Inflammatory macrophage treated with lipopolysaccharide for 1 hour (primary cell): ENCODE measurements at regions not wholly inside any gene's neighbourhood (a gene's known extent, or its start where the extent isn't known, plus 50 kb on each side); places are given as distances from the start of the nearest gene placed in this dataset.
"Not testable (repeated sequence)": the region's sequence is repeated elsewhere in the genome, so short reads cannot be mapped to it uniquely, and the experiment has no call there.

ENCODE experiments used
- DNase-seq, 2 donors: peaks; one replicate each; pipeline ENCODE4 v3.0.0-alpha.2; 2020 to 2022

DNA sequence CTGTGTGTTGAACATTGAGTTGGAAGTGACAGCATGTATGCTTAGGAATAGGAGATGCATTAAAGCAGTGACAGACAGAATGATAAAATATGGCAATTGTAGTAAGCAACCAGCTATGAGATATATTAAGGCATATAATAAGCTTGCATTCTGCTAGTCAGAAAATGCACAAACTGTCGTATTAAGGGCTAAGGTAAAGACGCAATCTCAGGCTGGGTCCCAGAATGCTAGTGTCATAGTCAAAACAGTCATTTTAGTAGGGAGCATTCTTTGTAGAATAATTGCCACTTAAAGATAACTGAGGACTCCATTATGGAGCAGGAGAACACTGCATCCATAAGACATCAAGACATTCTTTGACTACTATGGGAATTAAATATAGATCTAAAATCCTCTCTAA is 1369.7 kb upstream of the C9orf72 start:
- DNase-seq = no peak

- DNase-seq = no peak
These were observed 1373.4 kb upstream of the C9orf72 start for GRCh38 chr9:28946648-28947047.

- DNase-seq = no peak
These were observed 1378.7 kb upstream of the C9orf72 start for GRCh38 chr9:28951945-28952344.

DNA sequence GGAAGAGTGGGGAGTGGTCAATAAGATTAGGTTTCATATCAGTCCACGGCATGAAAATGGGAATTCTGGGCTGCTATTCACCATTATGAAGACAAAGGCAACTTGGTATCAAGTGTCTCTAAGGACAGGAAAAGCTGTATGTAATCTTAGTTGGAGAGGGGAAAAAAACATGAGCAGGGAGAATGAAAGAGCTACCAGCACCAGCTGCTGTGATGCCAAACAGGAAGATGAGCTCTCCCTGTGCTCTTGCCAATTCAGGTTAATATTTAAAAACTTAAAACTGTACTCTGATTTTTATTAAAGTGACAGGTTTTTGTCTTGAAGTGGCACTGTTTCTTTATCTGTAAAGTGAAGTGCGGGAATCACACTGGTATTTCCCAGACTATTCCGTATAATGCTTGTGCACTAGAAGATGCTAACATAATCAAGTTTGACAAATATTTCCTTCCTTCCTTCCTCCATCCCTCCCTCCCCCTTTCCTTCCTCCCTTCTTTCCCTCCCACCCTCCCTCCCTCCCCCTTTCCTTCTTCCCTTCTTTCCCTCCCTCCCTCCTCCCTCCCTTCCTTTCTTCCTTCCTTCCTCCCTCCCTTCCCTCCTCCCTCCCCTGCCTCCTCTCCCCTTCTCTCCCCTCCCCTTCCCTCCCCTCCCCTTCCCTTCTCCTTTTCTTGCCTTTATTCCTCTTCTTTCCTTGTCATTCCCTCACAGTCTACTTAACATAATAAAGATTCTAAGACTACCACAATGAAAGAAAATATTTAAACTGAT is 1383.0 kb upstream of the C9orf72 start:
- DNase-seq = no peak

GRCh38 chr9:28960602-28961001 is 1387.3 kb upstream of the C9orf72 start:
- no peak for DNase-seq

DNA sequence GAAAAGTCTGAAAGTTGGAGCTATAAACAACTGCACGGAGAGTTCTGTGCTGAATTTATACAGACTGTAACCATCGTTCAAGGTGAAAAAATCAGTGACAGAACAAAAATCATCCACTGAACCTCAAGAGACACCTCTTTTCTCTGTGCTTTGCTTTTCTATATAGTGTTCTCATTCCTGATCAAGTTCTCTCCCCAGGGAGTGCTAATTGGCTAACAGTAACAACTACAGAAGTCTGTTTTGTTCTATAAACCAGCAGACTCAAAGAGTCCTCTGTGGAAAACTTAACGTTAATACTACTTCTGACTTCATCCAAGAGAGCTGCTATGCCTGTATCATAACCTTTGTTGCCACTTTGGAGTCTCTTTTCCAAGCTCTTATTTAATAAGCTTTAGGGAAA is 1388.3 kb upstream of the C9orf72 start:
- DNase-seq = no peak

DNA sequence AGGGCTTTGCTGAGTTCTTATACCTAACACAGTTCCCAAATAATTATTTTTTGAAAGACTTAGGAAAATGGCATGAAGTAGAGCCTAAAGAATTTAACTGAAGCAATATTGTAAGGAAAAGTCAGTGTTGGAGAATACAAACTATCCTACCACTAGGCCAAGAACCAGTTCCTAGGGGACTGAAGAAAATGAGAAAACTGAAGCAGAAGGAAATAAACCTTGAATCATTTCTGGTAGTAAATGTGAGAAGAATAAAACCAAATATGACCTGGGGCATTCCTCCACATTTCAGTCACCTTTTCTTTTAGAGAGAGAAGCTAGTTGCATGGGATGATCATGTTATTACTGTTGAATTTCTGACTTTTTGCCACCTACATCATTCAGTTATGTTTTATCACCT is 1393.9 kb upstream of the C9orf72 start:
- no peak for DNase-seq

DNA sequence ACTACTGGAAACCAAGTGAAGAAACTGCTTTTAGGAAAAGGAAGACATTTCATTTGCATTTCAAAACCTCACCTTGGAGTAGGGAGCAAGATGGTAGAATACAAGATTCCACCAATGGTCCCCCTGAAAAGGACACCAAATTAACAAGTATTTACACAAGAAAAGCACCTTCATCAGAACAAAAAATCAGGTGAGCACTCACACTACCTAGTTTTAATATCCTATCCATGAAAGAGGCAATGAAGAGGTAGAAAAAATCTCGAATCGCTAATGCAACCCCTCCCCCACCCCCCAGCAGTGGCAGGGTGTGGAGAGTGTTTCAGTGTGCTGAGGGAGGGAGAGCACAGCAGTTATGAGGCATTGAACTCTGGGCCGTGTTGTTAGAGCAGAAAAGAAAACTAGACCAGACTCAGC is 1397.0 kb upstream of the C9orf72 start:
- no peak for DNase-seq

- DNase-seq = no peak
These were observed 1398.6 kb upstream of the C9orf72 start for GRCh38 chr9:28971881-28972280.

DNA sequence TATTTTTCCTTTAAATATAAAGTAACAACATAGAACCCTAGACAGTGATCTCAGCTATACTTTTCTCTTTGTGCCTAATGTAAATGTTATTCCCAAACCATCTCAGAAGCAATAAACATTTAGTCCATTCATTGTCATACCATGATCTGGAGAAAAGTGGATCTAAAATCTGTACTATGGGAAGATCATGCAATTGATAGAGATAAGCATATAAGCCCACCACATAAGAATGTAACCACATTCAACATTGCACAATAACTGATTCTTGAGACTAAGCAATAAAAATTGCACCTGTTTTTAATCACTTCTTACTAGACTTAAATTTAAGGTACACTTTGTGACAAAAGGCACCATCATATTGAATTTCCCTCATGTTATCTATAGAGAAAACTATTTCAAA is 1403.0 kb upstream of the C9orf72 start:
- DNase-seq = no peak

GRCh38 chr9:28976684-28977083 is 1403.4 kb upstream of the C9orf72 start:
- DNase-seq = no peak

- DNase-seq = no peak
These were observed 1407.8 kb upstream of the C9orf72 start for GRCh38 chr9:28981129-28981528.

- no peak for DNase-seq
These were observed 1408.4 kb upstream of the C9orf72 start for GRCh38 chr9:28981711-28982110.

DNA sequence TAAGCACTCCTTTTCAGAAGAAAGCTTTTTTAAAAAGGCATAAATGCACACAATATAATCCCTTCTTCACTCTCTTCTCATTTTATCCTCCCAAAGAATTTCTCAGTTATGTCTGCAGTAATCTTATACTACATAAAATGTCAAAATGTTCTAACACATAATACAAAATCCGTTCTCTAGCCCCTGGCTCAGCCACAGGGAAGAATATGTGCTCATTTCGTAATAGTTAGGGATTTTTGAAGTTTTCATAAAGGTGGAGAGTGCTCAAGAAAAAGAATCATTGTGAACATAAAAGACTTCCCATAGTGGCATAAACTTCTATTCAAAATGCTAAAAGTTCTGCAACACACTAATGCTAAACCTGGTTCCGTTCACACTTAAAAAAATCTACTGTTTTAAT is 1410.7 kb upstream of the C9orf72 start:
- DNase-seq = no peak

DNA sequence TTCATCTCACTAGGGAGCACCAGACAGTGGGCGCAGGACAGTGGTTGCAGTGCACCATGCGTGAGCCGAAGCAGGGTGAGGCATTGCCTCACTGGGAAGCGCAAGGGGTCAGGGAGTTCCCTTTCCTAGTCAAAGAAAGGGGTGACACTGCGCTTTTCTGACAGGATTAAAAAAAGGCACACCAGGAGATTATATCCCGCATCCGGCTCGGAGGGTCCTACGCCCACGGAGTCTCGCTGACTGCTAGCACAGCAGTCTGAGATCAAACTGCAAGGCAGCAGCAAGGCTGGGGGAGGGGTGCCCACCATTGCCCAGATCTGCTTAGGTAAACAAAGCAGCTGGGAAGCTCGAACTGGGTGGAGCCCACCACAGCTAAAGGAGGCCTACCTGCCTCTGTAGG is 1416.7 kb upstream of the C9orf72 start:
- not testable (repeated sequence) for DNase-seq

DNA sequence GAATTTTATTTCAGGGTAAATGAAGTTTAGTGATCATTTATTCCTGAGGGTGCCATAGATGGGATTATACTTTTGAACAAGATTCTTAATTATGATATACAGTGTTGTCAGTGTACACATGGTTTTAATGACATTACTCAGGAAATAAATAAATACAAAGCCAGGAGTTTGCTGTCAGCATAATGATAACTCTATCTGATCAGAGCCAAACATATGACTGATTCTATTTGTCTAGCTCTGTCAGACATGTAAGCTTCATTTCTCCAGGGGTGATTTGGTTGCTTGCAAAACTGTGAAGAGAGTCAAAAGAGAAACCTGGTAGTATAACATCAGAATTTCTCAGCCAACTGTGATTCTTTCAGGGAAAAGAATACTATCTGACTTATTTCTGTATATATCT is 1425.8 kb upstream of the C9orf72 start:
- no peak for DNase-seq

- no peak for DNase-seq
These were observed 1426.5 kb upstream of the C9orf72 start for GRCh38 chr9:28999806-29000205.

GRCh38 chr9:29001006-29001405 is 1427.7 kb upstream of the C9orf72 start:
- DNase-seq = no peak

DNA sequence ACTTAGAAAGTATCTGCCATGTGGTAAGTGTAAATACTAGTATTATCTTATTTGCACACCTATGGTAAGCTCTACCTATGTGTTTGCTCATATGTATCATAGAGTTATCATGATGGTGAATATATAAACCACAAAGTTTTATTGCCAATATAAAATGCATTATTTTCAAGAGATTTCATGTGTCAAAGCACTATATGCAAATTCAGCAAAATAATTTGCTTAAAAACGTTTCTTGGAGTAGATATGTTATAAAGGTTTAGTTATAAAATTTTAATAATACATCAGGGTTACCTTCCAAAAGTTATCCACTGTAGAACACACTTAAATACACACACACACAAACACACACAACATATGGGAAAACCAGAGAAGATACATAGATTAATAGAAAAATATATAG is 1431.7 kb upstream of the C9orf72 start:
- no peak for DNase-seq

DNA sequence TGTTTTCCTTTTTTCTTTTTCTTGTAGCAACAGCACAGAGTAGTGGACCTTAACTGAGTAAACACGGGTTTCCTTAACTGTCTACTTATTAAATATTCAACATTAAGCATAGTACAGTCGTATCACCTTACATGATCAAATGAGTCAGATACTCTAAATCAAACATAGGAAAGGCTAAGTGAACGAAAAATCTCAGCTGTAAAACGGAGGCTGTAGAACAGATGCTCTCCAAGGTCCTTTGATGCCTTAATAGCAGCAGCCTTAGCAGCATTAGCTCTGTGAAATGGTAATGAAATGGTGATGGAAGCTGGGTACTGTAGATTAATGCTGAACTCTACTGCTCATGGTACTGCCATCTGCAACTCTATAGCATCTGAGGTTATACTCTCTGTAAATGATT is 1433.3 kb upstream of the C9orf72 start:
- no peak for DNase-seq

DNA sequence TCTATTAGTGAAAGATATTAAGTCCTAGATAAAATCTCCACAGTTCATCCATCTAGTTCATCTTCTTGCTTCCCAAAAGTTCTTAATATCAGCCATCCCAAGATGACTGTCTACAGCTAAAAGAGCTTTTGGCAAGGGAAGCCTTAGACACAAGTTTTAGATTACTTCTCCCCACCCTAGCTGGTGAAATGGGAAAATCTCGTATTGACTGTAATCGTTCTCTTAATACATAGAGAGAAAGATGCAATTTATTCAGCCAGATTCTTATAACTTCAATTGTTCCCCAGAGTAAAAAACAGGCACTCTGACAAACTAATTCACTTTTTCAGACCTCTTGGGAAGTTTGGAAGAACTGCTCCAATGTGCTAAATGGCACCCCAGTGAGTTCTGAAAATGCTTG is 1439.6 kb upstream of the C9orf72 start:
- DNase-seq = no peak

DNA sequence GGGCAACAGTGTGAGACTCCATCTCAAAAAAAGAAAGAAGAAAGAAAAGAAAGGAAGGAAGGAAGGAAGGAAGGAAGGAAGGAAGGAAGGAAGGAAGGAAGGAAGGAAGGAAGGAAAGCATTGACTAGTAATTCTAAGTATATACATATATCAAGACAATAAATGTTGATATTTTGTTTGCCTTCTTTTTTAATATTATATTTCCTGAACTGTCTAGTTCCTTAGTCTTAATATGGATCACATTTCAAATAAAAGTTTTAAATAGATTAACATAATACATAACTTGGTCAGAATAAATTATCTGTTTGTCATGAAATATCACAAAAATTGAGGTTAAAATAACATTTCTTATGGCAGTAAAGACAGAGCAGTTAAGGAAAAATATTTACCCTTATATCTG is 1448.4 kb upstream of the C9orf72 start:
- DNase-seq = no peak

DNA sequence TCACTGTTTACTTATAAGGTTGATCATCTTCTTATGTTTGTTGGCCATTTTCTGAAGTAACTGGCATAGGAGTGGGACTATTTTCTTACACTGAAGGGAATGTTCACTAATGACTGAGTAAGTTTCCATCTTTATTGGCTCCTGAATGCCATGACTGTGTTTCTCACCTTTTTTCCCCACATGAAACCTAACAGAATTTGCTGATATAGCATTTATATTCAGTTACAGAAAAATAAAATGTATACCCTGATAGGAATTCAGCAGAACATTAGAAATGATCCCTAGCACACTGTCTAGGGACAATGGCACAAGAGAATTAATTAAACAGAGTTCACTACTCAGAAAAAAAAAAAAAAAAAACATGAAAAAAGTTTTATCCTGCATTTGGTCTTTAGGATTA is 1465.1 kb upstream of the C9orf72 start:
- DNase-seq = no peak

DNA sequence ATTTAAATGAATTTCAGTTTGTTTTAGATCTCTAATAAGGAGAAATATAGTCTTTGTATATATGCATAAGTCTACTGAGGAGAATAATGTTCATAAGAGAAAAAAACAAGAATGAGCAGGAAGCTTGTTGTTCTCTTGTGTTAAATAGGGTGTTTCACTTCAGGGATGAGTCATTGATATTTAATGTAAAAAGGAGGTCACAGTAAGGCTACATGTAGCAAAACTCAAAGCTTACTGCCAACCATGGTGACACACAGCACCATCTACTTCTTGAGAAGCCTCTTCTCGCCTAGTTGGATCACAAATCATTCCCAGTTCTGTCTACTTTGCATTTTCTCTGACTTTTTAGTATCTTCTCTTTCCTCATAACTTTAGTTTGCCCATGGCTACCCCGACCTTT is 1466.0 kb upstream of the C9orf72 start:
- no peak for DNase-seq

DNA sequence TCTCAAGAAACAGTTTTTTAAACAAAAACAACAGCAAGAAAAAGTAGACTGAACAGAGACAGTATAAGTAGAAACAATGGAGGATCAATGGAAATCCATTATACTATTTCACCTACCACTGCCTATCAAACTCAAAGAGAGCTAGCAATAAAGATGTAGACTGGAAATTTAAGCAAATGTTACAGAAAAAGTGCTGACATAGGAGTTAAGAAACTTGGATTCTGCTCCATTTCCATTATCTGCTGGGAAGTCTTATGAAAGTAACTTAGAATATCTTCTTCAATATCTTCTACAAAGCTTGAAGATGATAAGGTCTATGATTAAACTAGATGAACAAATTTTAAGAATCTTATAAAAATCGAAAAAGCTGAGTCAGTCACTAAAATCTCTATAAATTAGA is 1469.8 kb upstream of the C9orf72 start:
- DNase-seq = no peak
